Progenitor cell of endocrine pancreas (in vitro differentiated cells): ENCODE measurements at regions not wholly inside any gene's neighbourhood (a gene's known extent, or its start where the extent isn't known, plus 50 kb on each side); places are given as distances from the start of the nearest gene placed in this dataset.

ENCODE experiments used
- DNase-seq: peaks from one replicate; pipeline ENCODE4 v3.0.0; 2021; ENCODE audit warnings: low spot score; ENCODE audit not compliant: unreplicated experiment
- H3K27ac Mint-ChIP-seq: 2 replicates; pipeline ENCODE4 v1.8.0; 2021; ENCODE audit warnings: mild to moderate bottlenecking, moderate library complexity, mixed read lengths
- H3K27me3 Mint-ChIP-seq: 2 replicates; pipeline ENCODE4 v1.8.0; 2021; ENCODE audit warnings: mixed read lengths
- H3K36me3 Mint-ChIP-seq: 2 replicates; pipeline ENCODE4 v1.8.0; 2022; ENCODE audit warnings: mixed read lengths; ENCODE audit not compliant: insufficient read depth
- H3K4me1 Mint-ChIP-seq: 2 replicates; pipeline ENCODE4 v1.8.0; 2021; ENCODE audit warnings: low read depth, mixed read lengths
- H3K4me3 Mint-ChIP-seq: 2 replicates; pipeline ENCODE4 v1.8.0; 2021; ENCODE audit warnings: low read depth, mild to moderate bottlenecking, moderate library complexity, mixed read lengths
- H3K9me3 Mint-ChIP-seq: 2 replicates; pipeline ENCODE4 v1.8.0; 2021; ENCODE audit warnings: low read depth, mixed read lengths
- CTCF ChIP-seq: fragments of 200-600 bp; sonication (generic); IDR thresholded peaks from one replicate; pipeline ENCODE4 v1.5.0; 2021; ENCODE audit warnings: antibody characterized with exemption, mild to moderate bottlenecking; ENCODE audit not compliant: unreplicated experiment

DNA sequence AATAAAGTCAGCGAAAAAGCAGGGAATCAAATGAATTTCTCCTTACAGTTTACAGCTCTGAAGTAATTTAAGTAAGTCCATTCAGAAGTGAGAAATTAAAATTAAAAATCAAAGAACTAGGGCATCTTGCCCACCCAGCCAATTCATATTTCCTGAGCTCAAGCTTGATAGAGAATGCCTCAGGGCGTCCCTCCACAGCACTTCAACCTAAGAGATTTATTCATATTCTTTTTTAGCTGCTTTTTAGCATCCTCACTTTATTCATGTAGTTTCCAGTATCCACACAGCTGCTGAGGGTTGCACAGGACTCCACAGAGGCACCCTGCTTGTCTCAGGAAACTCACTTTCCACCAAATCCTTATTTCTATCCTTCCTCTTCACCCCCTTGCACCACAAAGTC lies 900.3 kb downstream of the BCL11A start:
- Mint-ChIP-seq H3K36me3 (no peaks in the 10 kb centered on the region), H3K4me1 (no peaks in the 10 kb centered on the region), H3K4me3 (no peak overlapping the region), H3K27me3 (no peaks in the 10 kb centered on the region), H3K9me3 (no peaks in the 10 kb centered on the region), H3K27ac (no peak overlapping the region)
- DNase-seq: no peak
- TF ChIP-seq CTCF: no peak

DNA sequence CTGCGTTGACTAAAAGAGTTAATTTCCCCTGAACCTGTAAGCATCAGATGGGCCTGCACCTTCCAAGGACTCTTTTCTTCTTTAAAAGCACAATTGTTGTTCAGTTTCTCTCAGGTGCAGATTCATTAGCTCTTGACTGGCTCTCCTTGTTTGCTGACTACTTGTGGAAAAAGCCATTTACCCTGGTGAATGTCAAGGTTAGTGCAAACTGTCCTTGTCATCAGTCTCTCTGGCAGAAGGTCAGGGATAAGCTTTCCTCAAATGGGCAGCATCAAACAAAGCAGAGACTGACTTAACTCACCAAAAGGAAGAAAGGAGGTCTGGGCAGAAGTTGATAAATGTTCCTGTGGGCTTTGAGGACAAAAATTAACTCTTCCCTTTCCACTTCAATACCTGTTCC lies 922.7 kb downstream of the BCL11A start:
- peaks cover 2% of the 10 kb centered on the region for H3K4me1 Mint-ChIP-seq

DNA sequence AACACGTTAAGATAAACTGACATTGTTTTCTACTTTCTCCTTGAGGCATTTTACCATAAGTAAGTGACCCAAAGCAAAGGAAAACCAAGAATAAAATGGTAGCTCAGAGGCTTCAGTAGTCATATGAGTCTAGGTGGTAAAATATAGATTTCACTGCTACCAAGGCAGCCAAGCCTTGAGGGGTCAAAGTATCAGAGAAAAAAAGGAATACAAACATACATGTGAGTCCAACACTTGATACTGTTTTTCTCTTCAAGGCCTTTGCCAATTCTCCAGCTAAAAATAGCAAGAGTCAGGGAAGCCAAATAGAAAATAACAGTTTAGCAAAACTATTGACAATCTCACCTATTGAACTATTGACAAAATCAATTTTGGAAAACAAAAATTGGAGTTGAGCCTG lies 925.9 kb downstream of the BCL11A start:
- Mint-ChIP-seq H3K9me3 (peaks cover 11% of the 10 kb centered on the region), H3K4me1 (peaks cover 3% of the 10 kb centered on the region), H3K36me3 (no peaks in the 10 kb centered on the region), H3K4me3 (no peak overlapping the region), H3K27me3 (no peaks in the 10 kb centered on the region), H3K27ac (no peak overlapping the region)
- no peak for DNase-seq
- TF ChIP-seq CTCF: no peak

More for the DNA sequence above, 922.7 kb downstream of the BCL11A start:
- Mint-ChIP-seq H3K9me3 (peaks cover 11% of the 10 kb centered on the region), H3K27me3 (no peaks in the 10 kb centered on the region), H3K4me3 (no peak overlapping the region), H3K27ac (no peak overlapping the region), H3K36me3 (no peaks in the 10 kb centered on the region)
- DNase-seq: no peak
- TF ChIP-seq CTCF: no peak

DNA sequence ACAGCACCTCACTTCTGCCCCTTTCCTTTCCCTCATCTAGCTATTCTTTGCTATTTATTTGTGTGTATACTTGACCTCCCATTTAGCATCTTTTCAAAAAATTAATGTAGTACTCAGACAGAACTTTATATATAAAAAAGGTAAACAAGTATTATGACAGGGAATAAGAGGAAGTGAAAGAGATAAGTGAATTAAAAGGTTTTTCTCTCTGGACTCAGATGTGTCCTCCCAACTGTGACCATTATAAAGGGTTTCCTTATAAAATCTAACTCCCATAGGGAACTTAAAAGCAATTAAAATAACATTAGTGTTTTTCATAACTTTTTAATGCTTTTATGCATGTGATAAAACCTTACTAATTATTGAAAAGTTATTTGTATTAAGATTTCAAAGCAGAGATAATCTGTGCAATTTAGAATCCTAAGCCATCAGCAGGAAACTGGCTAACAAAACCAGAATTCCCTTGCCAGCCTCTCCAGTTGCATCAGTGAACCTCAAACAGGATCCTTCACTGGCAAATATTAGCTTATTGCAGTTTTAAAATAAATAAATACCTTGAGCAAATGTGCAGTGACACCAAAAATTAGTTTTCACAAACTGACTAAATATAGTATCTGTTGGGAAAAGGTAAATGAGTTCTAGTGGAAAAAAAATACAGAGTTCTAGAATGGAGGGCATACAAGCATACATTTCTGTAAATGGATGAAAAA lies 930.7 kb downstream of the BCL11A start:
- DNase-seq: no peak
- Mint-ChIP-seq H3K9me3 (peaks cover 3% of the 10 kb centered on the region), H3K27me3 (no peaks in the 10 kb centered on the region), H3K27ac (no peak overlapping the region), H3K4me3 (no peak overlapping the region), H3K4me1 (peaks cover 1% of the 10 kb centered on the region), H3K36me3 (peaks cover 2% of the 10 kb centered on the region)
- no peak for TF ChIP-seq CTCF

GRCh38 chr2:59604123-59604522 lies 949.3 kb downstream of the BCL11A start:
- Mint-ChIP-seq H3K4me1 (no peaks in the 10 kb centered on the region), H3K36me3 (no peaks in the 10 kb centered on the region), H3K4me3 (no peak overlapping the region), H3K27me3 (no peaks in the 10 kb centered on the region), H3K27ac (no peak overlapping the region), H3K9me3 (peaks cover 10% of the 10 kb centered on the region)
- no peak for TF ChIP-seq CTCF
- no peak for DNase-seq
